Activated naive CD4-positive, alpha-beta T cell treated with anti-CD3 and anti-CD28 coated beads, Interleukin-2, amount 50 U/mL, for 24 hours (primary cell): ENCODE measurements at regions not wholly inside any gene's neighbourhood (a gene's known extent, or its start where the extent isn't known, plus 50 kb on each side); places are given as distances from the start of the nearest gene placed in this dataset.
"Not testable (repeated sequence)": the region's sequence is repeated elsewhere in the genome, so short reads cannot be mapped to it uniquely, and the experiment has no call there.

Experiments
- H3K27ac Mint-ChIP-seq: one replicate; pipeline ENCODE4 v1.8.0; 2021; ENCODE audit warnings: mild to moderate bottlenecking, mixed read lengths
- H3K27me3 Mint-ChIP-seq: one replicate; pipeline ENCODE4 v1.8.0; 2021; ENCODE audit warnings: mixed read lengths
- H3K36me3 Mint-ChIP-seq: one replicate; pipeline ENCODE4 v1.8.0; 2021; ENCODE audit warnings: mixed read lengths
- H3K4me1 Mint-ChIP-seq: one replicate; pipeline ENCODE4 v1.8.0; 2021; ENCODE audit warnings: mixed read lengths
- H3K4me3 Mint-ChIP-seq: one replicate; pipeline ENCODE4 v1.8.0; 2021; ENCODE audit warnings: mild to moderate bottlenecking, mixed read lengths
- H3K9me3 Mint-ChIP-seq: one replicate; pipeline ENCODE4 v1.8.0; 2021; ENCODE audit warnings: mixed read lengths

GRCh38 chr5:125050926-125051325, 304.5 kb upstream of the ZNF608 start:
- peaks cover 7% of the 10 kb centered on the region for H3K9me3 Mint-ChIP-seq
- no peak overlapping the region for H3K4me3 Mint-ChIP-seq
- no peak overlapping the region for H3K27ac Mint-ChIP-seq
- no peaks in the 10 kb centered on the region for H3K36me3 Mint-ChIP-seq
- H3K4me1 Mint-ChIP-seq = no peaks in the 10 kb centered on the region
- no peaks in the 10 kb centered on the region for H3K27me3 Mint-ChIP-seq

- H3K4me1 Mint-ChIP-seq = no peaks in the 10 kb centered on the region
- H3K27ac Mint-ChIP-seq = no peak overlapping the region
These were observed 306.1 kb upstream of the ZNF608 start for GRCh38 chr5:125052584-125052983.

DNA sequence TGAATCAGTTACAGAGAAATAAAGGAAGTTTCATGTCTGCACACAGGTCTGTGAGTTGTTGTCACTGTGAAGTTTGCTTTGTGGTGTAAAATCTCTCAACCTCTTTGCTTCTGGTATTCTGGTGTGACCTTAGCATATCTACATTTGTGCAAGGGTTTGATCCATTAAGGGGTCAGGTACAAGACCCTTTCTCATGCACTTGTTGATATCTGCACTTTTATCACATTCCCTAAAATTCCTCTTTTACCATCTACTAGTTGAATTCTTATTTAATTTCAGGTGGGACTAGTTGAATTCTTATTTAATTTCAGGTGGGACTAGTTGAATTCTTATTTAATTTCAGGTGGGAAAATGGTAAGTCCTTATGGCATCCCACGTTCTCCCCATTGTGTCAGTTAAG, 306.7 kb upstream of the ZNF608 start:
- no peaks in the 10 kb centered on the region for H3K27me3 Mint-ChIP-seq

More at GRCh38 chr5:125052584-125052983, 306.1 kb upstream of the ZNF608 start:
- Mint-ChIP-seq H3K36me3 (no peaks in the 10 kb centered on the region), H3K9me3 (peaks cover 7% of the 10 kb centered on the region), H3K4me3 (no peak overlapping the region), H3K27me3 (no peaks in the 10 kb centered on the region)

DNA sequence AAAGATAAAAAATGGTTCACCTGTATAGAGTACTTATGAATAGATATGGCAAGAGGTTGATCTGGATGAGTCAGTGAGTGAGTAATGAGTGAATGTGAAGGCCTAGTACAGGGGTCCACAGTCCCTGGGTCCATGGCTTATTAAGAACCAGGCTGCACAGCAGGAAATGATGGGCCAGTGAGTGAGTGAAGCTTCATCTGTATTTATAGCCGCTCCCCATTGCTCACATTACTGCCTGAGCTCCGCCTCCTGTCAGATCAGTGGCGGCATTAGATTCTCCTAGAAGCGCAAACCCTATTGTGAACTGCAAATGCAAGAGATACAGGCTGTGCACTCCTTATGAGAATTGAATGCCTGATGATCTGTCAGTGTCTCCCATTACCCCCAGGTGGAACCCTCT, 307.7 kb upstream of the ZNF608 start:
- no peaks in the 10 kb centered on the region for H3K27me3 Mint-ChIP-seq
- H3K4me3 Mint-ChIP-seq = no peak overlapping the region
- H3K27ac Mint-ChIP-seq = no peak overlapping the region
- H3K9me3 Mint-ChIP-seq = peaks cover 7% of the 10 kb centered on the region
- no peaks in the 10 kb centered on the region for H3K36me3 Mint-ChIP-seq
- H3K4me1 Mint-ChIP-seq = no peaks in the 10 kb centered on the region

More for the DNA sequence above, 306.7 kb upstream of the ZNF608 start:
- no peak overlapping the region for H3K4me3 Mint-ChIP-seq
- H3K4me1 Mint-ChIP-seq = no peaks in the 10 kb centered on the region
- no peak overlapping the region for H3K27ac Mint-ChIP-seq
- peaks cover 7% of the 10 kb centered on the region for H3K9me3 Mint-ChIP-seq
- H3K36me3 Mint-ChIP-seq = no peaks in the 10 kb centered on the region

- H3K4me1 Mint-ChIP-seq = no peaks in the 10 kb centered on the region
- H3K27ac Mint-ChIP-seq = no peak overlapping the region
- H3K27me3 Mint-ChIP-seq = no peaks in the 10 kb centered on the region
- H3K9me3 Mint-ChIP-seq = peaks cover 7% of the 10 kb centered on the region
- H3K4me3 Mint-ChIP-seq = no peak overlapping the region
- no peaks in the 10 kb centered on the region for H3K36me3 Mint-ChIP-seq
These were observed 310.4 kb upstream of the ZNF608 start for GRCh38 chr5:125056671-125057485.

DNA sequence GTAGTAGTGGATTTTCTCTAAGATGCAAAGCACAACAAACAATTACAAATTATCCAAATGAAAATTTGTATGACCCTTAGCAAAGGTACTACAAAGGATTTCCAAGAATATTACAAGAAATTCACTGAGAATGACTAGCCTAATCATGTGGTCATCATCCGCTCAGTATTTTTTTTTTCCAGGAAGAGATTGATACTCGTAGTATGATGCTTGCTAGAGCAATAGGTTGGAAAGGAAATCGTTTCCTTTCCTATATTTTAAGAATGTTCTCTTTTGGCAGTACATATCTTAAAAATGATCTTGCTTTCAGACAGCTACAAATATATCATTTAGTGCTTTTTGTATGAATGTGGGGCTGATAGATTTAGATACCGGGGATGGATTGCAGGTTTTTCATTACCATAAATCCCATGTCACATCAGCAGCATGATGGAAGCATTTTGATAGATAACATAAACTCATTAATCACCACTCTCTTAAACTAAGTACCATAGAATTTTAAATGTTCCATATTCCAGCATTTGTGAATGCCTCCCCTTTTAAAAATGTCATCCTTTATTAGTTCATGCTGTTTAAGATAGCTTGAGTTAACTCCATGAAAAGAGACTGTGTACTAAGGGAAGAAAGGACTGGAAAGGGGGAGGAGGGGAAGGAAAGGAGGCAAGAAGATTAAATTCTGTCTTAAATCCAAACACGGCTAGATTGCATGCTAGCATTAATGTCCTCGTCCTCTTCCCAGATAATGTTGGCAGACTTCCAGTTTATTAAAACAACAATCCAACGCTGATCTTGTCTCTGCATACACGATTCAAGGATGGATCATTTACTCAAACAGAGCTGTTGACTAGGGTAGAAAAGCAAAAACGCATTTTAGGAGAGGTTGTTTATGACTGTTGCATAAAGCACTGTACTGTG, 311.7 kb upstream of the ZNF608 start:
- Mint-ChIP-seq H3K27me3 (no peaks in the 10 kb centered on the region), H3K36me3 (no peaks in the 10 kb centered on the region), H3K27ac (no peak overlapping the region), H3K9me3 (peaks cover 7% of the 10 kb centered on the region), H3K4me3 (no peak overlapping the region), H3K4me1 (no peaks in the 10 kb centered on the region)

GRCh38 chr5:125059255-125060002, 313.0 kb upstream of the ZNF608 start:
- Mint-ChIP-seq H3K27me3 (no peaks in the 10 kb centered on the region), H3K9me3 (no peaks in the 10 kb centered on the region), H3K36me3 (no peaks in the 10 kb centered on the region), H3K27ac (no peak overlapping the region), H3K4me1 (no peaks in the 10 kb centered on the region), H3K4me3 (no peak overlapping the region)

- Mint-ChIP-seq H3K27ac (no peak overlapping the region), H3K27me3 (no peaks in the 10 kb centered on the region), H3K36me3 (no peaks in the 10 kb centered on the region)
These were observed 315.3 kb upstream of the ZNF608 start for GRCh38 chr5:125061726-125062125.

GRCh38 chr5:125064621-125065438, 318.4 kb upstream of the ZNF608 start:
- Mint-ChIP-seq H3K4me3 (no peak overlapping the region), H3K9me3 (peaks cover 6% of the 10 kb centered on the region), H3K36me3 (no peaks in the 10 kb centered on the region), H3K4me1 (no peaks in the 10 kb centered on the region), H3K27me3 (no peaks in the 10 kb centered on the region), H3K27ac (no peak overlapping the region)

More at GRCh38 chr5:125061726-125062125, 315.3 kb upstream of the ZNF608 start:
- Mint-ChIP-seq H3K4me1 (no peaks in the 10 kb centered on the region), H3K4me3 (no peak overlapping the region), H3K9me3 (no peaks in the 10 kb centered on the region)

DNA sequence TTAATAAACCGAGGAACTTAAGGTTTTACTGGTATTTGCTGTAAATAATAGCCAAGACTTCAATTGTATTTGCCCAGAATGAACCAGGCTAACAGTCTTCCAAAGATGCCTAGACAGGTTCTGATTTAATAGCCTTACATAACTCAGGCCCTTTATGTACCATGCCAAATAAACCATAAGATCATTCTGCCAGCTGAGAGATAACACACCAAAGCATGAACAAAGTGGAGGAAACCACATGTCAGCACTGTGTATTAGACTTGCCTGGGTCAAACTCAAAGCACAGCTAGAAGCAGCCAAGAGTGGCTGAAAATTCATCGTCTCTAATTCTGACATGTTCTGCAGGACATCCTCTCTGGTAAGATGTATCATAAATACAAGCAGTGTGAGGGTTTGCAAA, 319.3 kb upstream of the ZNF608 start:
- H3K9me3 Mint-ChIP-seq = peaks cover 14% of the 10 kb centered on the region
- no peaks in the 10 kb centered on the region for H3K4me1 Mint-ChIP-seq
- no peaks in the 10 kb centered on the region for H3K27me3 Mint-ChIP-seq
- no peak overlapping the region for H3K27ac Mint-ChIP-seq
- no peak overlapping the region for H3K4me3 Mint-ChIP-seq
- no peaks in the 10 kb centered on the region for H3K36me3 Mint-ChIP-seq

GRCh38 chr5:125070961-125071360, 324.5 kb upstream of the ZNF608 start:
- Mint-ChIP-seq H3K36me3 (no peaks in the 10 kb centered on the region), H3K27me3 (no peaks in the 10 kb centered on the region), H3K4me3 (no peak overlapping the region), H3K4me1 (no peaks in the 10 kb centered on the region), H3K9me3 (peaks cover 45% of the 10 kb centered on the region), H3K27ac (no peak overlapping the region)

DNA sequence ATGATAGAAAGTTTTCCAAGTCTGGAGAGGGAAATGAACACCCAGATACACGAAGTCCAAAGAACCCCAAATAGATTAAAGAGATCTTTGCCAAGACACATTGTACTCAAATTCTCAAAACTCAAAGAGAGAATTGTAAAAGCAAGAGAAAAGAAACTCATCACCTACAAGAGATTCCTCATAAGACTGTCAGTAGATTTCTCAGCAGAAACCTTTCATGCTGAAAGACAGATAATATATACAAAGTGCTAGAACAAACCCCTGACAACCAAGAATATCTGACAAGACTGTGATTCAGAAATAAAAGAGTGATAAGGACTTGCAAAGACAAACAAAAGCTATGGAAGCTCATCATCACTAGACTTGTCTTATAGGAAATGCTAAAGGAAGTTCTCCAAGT, 326.7 kb upstream of the ZNF608 start:
- Mint-ChIP-seq H3K36me3 (no peaks in the 10 kb centered on the region), H3K9me3 (peaks cover 47% of the 10 kb centered on the region), H3K4me3 (no peak overlapping the region), H3K27ac (no peak overlapping the region), H3K4me1 (no peaks in the 10 kb centered on the region), H3K27me3 (no peaks in the 10 kb centered on the region)

- H3K9me3 Mint-ChIP-seq = peaks cover 38% of the 10 kb centered on the region
- H3K4me3 Mint-ChIP-seq = no peak overlapping the region
- H3K27me3 Mint-ChIP-seq = no peaks in the 10 kb centered on the region
- H3K4me1 Mint-ChIP-seq = no peaks in the 10 kb centered on the region
- no peaks in the 10 kb centered on the region for H3K36me3 Mint-ChIP-seq
- H3K27ac Mint-ChIP-seq = no peak overlapping the region
These were observed 329.1 kb upstream of the ZNF608 start for GRCh38 chr5:125075567-125075966.

GRCh38 chr5:125079028-125079427, 332.6 kb upstream of the ZNF608 start:
- not testable (repeated sequence) for H3K4me3 Mint-ChIP-seq, H3K4me1 Mint-ChIP-seq, H3K27ac Mint-ChIP-seq

GRCh38 chr5:125081101-125081500, 334.7 kb upstream of the ZNF608 start:
- H3K36me3 Mint-ChIP-seq = no peaks in the 10 kb centered on the region
- H3K4me3 Mint-ChIP-seq = no peak overlapping the region
- no peaks in the 10 kb centered on the region for H3K4me1 Mint-ChIP-seq
- no peaks in the 10 kb centered on the region for H3K27me3 Mint-ChIP-seq
- no peak overlapping the region for H3K27ac Mint-ChIP-seq
- H3K9me3 Mint-ChIP-seq = peaks cover 6% of the 10 kb centered on the region

More at GRCh38 chr5:125079028-125079427, 332.6 kb upstream of the ZNF608 start:
- H3K36me3 Mint-ChIP-seq, H3K27me3 Mint-ChIP-seq: not testable (repeated sequence)
- H3K9me3 Mint-ChIP-seq = peaks cover 12% of the 10 kb centered on the region
